T-helper 2 cell treated with Interferon-gamma antibody and Interleukin-4, amounts not matched to agents 5 μg/mL and 100 μg/mL, for 36 hours (primary cell): ENCODE measurements at regions not wholly inside any gene's neighbourhood (a gene's known extent, or its start where the extent isn't known, plus 50 kb on each side); places are given as distances from the start of the nearest gene placed in this dataset.

Experiments used
- DNase-seq: peaks from one replicate; pipeline ENCODE4 v3.0.0; 2021; ENCODE audit warnings: low spot score
- H3K27ac Mint-ChIP-seq: one replicate; pipeline ENCODE4 v1.8.0; 2021; ENCODE audit warnings: mild to moderate bottlenecking, mixed read lengths
- H3K27me3 Mint-ChIP-seq: one replicate; pipeline ENCODE4 v1.8.0; 2021; ENCODE audit warnings: low read depth, mixed read lengths
- H3K36me3 Mint-ChIP-seq: one replicate; pipeline ENCODE4 v1.8.0; 2021; ENCODE audit warnings: low read depth, mixed read lengths
- H3K4me1 Mint-ChIP-seq: one replicate; pipeline ENCODE4 v1.8.0; 2021; ENCODE audit warnings: low read depth, mixed read lengths
- H3K4me3 Mint-ChIP-seq: one replicate; pipeline ENCODE4 v1.8.0; 2022; ENCODE audit warnings: mild to moderate bottlenecking, moderate library complexity, mixed read lengths
- H3K9me3 Mint-ChIP-seq: one replicate; pipeline ENCODE4 v1.8.0; 2021; ENCODE audit warnings: mixed read lengths

DNA sequence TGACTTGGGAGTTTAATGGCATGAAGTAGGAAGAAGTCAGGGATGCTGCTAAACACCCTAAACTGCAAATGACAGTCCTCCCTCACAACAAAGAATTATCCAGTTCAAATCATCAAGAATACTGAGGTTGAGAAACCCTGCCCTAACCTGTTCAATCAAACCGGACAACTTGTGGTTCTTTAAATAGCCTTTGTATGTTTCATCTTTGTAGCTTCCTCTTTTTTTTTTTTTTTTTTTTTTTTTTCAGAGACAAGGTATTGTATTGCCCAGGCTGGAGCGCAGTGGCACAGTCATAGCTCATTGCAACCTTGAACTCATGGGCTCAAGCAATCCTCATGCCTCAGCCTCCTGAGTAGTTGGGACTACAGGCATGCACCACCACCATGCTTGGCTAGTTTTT is 52.5 kb upstream of the TTC29 start:
- Mint-ChIP-seq H3K9me3 (peaks cover 4% of the 10 kb centered on the region), H3K27me3 (no peaks in the 10 kb centered on the region), H3K27ac (no peak overlapping the region), H3K4me3 (no peak overlapping the region), H3K36me3 (no peaks in the 10 kb centered on the region), H3K4me1 (no peaks in the 10 kb centered on the region)
- no peak for DNase-seq

DNA sequence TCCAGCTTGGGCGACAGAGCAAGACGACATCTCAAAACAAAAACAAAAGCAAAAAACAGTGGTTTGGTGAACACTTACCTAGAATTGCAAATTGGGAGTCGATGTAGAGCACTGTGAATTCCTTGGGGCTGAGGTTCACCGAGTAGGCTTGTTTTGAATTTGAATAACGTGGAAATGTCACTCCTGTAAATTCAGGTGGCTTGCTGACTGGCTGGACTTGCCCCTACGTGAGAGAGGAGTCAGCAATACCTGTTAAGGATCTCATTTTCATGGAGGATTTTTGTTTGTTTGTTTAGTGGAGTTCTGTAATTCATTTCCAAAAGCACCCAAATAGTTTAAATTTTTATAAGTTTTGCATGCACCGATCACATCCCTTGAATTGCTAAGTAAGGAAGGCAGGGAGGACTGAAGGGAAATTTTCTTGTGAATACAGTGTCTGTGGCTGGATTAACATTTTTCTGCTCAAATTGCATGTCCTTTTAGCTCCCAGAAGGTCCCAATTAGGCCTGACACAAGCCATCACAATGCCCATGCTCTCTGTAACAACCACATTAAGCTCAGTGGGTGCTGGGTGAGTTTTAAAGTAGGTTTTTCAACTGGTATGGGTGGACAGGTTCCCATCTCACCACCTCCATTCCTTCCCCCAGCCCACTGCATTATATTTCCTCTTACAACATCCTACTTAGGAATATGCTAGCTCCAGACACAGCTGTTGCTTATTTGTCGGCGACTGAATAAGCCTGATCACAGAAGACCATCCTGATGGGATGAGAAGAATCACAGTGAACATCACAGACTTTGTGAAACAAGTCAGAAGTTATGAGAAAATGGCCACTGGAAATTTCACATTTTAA is 58.5 kb upstream of the TTC29 start:
- H3K36me3 Mint-ChIP-seq, result no peaks in the 10 kb centered on the region

GRCh38 chr4:147006229-147006628 is 60.6 kb upstream of the TTC29 start:
- H3K4me3 Mint-ChIP-seq, result no peak overlapping the region
- H3K27me3 Mint-ChIP-seq, result no peaks in the 10 kb centered on the region
- H3K4me1 Mint-ChIP-seq, result no peaks in the 10 kb centered on the region
- H3K9me3 Mint-ChIP-seq, result no peaks in the 10 kb centered on the region
- DNase-seq, result no peak
- H3K36me3 Mint-ChIP-seq, result no peaks in the 10 kb centered on the region
- H3K27ac Mint-ChIP-seq, result no peak overlapping the region

More for the DNA sequence above, 58.5 kb upstream of the TTC29 start:
- Mint-ChIP-seq H3K27ac (no peak overlapping the region), H3K27me3 (no peaks in the 10 kb centered on the region), H3K4me1 (no peaks in the 10 kb centered on the region), H3K4me3 (no peak overlapping the region), H3K9me3 (no peaks in the 10 kb centered on the region)
- no peak for DNase-seq

DNA sequence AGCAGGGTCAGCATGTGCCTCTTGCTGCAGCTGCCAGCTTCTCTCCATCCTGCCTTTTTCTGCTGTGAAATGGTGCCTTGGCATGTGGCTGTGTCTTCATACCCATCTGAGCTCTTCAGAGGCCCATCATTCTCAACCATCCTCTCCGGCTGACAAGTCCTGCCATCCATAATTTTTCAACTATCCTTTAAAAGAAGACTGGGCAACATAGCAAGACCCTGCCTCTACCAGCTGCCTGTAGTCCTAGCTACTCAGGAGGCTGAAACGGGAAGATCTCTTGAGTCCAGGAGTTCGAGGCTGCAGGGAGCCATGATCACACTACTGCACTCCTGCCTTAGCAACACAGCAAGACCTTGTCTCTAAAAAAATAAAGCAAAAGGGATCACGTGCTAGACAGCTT is 64.2 kb upstream of the TTC29 start:
- no peak overlapping the region for H3K4me3 Mint-ChIP-seq
- no peak overlapping the region for H3K27ac Mint-ChIP-seq
- no peaks in the 10 kb centered on the region for H3K36me3 Mint-ChIP-seq

GRCh38 chr4:147011411-147011810 is 65.7 kb upstream of the TTC29 start:
- Mint-ChIP-seq H3K4me3 (no peak overlapping the region), H3K4me1 (no peaks in the 10 kb centered on the region), H3K27ac (no peak overlapping the region), H3K9me3 (no peaks in the 10 kb centered on the region), H3K36me3 (no peaks in the 10 kb centered on the region), H3K27me3 (no peaks in the 10 kb centered on the region)
- DNase-seq, result no peak

More for the DNA sequence above, 64.2 kb upstream of the TTC29 start:
- Mint-ChIP-seq H3K27me3 (no peaks in the 10 kb centered on the region), H3K9me3 (no peaks in the 10 kb centered on the region), H3K4me1 (no peaks in the 10 kb centered on the region)
- no peak for DNase-seq

- Mint-ChIP-seq H3K4me1 (no peaks in the 10 kb centered on the region), H3K4me3 (no peak overlapping the region), H3K27me3 (no peaks in the 10 kb centered on the region), H3K9me3 (no peaks in the 10 kb centered on the region), H3K27ac (no peak overlapping the region), H3K36me3 (no peaks in the 10 kb centered on the region)
- DNase-seq, result no peak
Measured at GRCh38 chr4:147012059-147012707, 66.5 kb upstream of the TTC29 start.

- no peak for DNase-seq
- Mint-ChIP-seq H3K4me1 (no peaks in the 10 kb centered on the region), H3K9me3 (no peaks in the 10 kb centered on the region), H3K27ac (no peak overlapping the region), H3K36me3 (no peaks in the 10 kb centered on the region), H3K4me3 (no peak overlapping the region), H3K27me3 (no peaks in the 10 kb centered on the region)
Measured at GRCh38 chr4:147014946-147015345, 69.3 kb upstream of the TTC29 start.

DNA sequence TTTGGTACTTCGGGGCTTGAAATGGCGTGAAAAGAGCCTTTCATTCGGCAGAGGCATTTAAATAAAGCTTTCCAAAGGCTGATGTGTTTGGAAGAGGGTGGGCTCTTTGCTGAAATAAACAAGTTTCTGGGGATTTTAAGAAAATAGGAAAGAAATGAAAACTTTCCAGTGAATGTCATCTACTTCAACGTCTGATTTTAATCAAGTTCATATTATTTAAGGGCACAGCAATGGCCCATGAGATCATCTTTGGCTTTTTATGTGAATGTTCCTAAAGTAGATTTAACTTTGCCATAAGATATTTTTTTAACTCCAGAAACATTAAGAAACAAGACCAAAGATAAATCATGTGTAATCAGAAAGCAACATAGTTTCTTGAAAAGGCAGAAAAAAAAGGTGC is 69.8 kb upstream of the TTC29 start:
- H3K27me3 Mint-ChIP-seq, result no peaks in the 10 kb centered on the region
- H3K27ac Mint-ChIP-seq, result no peak overlapping the region
- no peak for DNase-seq
- H3K4me3 Mint-ChIP-seq, result no peak overlapping the region
- no peaks in the 10 kb centered on the region for H3K9me3 Mint-ChIP-seq
- H3K36me3 Mint-ChIP-seq, result no peaks in the 10 kb centered on the region
- no peaks in the 10 kb centered on the region for H3K4me1 Mint-ChIP-seq

GRCh38 chr4:147017081-147017480 is 71.4 kb upstream of the TTC29 start:
- DNase-seq, result no peak
- H3K4me3 Mint-ChIP-seq, result no peak overlapping the region
- no peaks in the 10 kb centered on the region for H3K36me3 Mint-ChIP-seq
- H3K4me1 Mint-ChIP-seq, result no peaks in the 10 kb centered on the region
- H3K27ac Mint-ChIP-seq, result no peak overlapping the region
- no peaks in the 10 kb centered on the region for H3K9me3 Mint-ChIP-seq
- no peaks in the 10 kb centered on the region for H3K27me3 Mint-ChIP-seq

- Mint-ChIP-seq H3K9me3 (no peaks in the 10 kb centered on the region), H3K27me3 (no peaks in the 10 kb centered on the region), H3K27ac (no peak overlapping the region), H3K4me3 (no peak overlapping the region), H3K4me1 (no peaks in the 10 kb centered on the region), H3K36me3 (no peaks in the 10 kb centered on the region)
- DNase-seq, result peak; percentile 18
Measured at GRCh38 chr4:147019091-147019490, 73.4 kb upstream of the TTC29 start.

- no peak overlapping the region for H3K27ac Mint-ChIP-seq
- H3K4me3 Mint-ChIP-seq, result no peak overlapping the region
- no peaks in the 10 kb centered on the region for H3K9me3 Mint-ChIP-seq
- H3K27me3 Mint-ChIP-seq, result no peaks in the 10 kb centered on the region
- DNase-seq, result no peak
- no peaks in the 10 kb centered on the region for H3K36me3 Mint-ChIP-seq
- no peaks in the 10 kb centered on the region for H3K4me1 Mint-ChIP-seq
Measured at GRCh38 chr4:147020456-147020855, 74.8 kb upstream of the TTC29 start.

GRCh38 chr4:147025042-147025441 is 79.4 kb upstream of the TTC29 start:
- H3K36me3 Mint-ChIP-seq, result no peaks in the 10 kb centered on the region
- DNase-seq, result no peak
- H3K27me3 Mint-ChIP-seq, result no peaks in the 10 kb centered on the region
- H3K4me3 Mint-ChIP-seq, result no peak overlapping the region
- no peaks in the 10 kb centered on the region for H3K9me3 Mint-ChIP-seq
- H3K27ac Mint-ChIP-seq, result no peak overlapping the region
- H3K4me1 Mint-ChIP-seq, result no peaks in the 10 kb centered on the region

DNA sequence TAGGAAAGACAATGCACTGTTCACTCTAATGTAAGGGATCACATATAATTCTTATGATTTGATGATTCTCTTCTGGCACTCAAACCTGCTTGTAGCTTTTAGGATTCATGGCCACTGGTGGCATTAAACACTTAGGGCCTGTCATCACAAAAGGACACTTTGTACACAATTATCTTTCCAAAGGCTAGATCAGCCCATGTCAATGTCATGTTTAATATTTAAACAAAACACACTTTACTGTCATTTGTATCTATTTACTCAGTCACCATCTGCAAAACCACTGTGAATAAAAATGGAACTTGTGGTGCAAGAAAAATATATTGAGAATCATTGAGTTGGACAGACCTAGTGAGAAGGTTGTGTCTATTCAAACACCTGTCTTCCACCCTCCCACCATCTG is 83.6 kb upstream of the TTC29 start:
- no peak overlapping the region for H3K27ac Mint-ChIP-seq
- H3K4me1 Mint-ChIP-seq, result no peaks in the 10 kb centered on the region
- no peaks in the 10 kb centered on the region for H3K36me3 Mint-ChIP-seq
- DNase-seq, result no peak
- peaks cover 2% of the 10 kb centered on the region for H3K27me3 Mint-ChIP-seq
- no peak overlapping the region for H3K4me3 Mint-ChIP-seq
- H3K9me3 Mint-ChIP-seq, result no peaks in the 10 kb centered on the region

- no peak for DNase-seq
- Mint-ChIP-seq H3K27me3 (peaks cover 4% of the 10 kb centered on the region), H3K36me3 (no peaks in the 10 kb centered on the region), H3K9me3 (no peaks in the 10 kb centered on the region), H3K27ac (no peak overlapping the region), H3K4me3 (no peak overlapping the region), H3K4me1 (no peaks in the 10 kb centered on the region)
Measured at GRCh38 chr4:147034372-147034771, 88.7 kb upstream of the TTC29 start.
